Iris pigment epithelial cell (primary cell): ENCODE measurements at regions not wholly inside any gene's neighbourhood (a gene's known extent, or its start where the extent isn't known, plus 50 kb on each side); places are given as distances from the start of the nearest gene placed in this dataset.

ENCODE experiments used
- DNase-seq: peaks from one replicate; pipeline ENCODE4 v3.0.0-alpha.2; 2011; ENCODE audit warnings: low read depth

GRCh38 chr1:4586611-4587160, 67.7 kb upstream of the AJAP1 start:
- DNase-seq, result no peak

- no peak for DNase-seq
Observed at GRCh38 chr1:4587721-4588120, 66.7 kb upstream of the AJAP1 start.

DNA sequence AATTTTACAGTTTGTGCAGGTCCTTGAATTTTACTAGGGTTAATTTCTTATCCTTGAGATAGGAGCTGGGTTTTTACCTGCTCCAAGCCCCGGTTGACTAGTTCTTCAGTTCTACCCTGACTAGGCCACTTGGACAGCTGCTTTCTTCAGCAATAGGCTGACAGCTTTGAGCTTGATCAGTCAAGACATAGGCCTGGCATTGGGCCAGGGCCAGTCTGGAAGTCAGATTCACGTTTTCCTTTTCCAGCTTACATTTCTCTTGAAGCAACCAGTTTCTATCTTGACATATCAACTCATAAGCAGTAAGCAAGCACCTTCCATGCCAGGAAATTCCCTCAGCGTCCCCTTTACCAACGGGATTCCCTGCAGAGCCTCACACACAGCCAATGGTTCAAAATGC, 63.7 kb upstream of the AJAP1 start:
- no peak for DNase-seq

GRCh38 chr1:4591926-4592325, 62.5 kb upstream of the AJAP1 start:
- DNase-seq, result no peak

GRCh38 chr1:4593106-4593505, 61.3 kb upstream of the AJAP1 start:
- no peak for DNase-seq

GRCh38 chr1:4594286-4594991, 60.0 kb upstream of the AJAP1 start:
- DNase-seq, result no peak

DNA sequence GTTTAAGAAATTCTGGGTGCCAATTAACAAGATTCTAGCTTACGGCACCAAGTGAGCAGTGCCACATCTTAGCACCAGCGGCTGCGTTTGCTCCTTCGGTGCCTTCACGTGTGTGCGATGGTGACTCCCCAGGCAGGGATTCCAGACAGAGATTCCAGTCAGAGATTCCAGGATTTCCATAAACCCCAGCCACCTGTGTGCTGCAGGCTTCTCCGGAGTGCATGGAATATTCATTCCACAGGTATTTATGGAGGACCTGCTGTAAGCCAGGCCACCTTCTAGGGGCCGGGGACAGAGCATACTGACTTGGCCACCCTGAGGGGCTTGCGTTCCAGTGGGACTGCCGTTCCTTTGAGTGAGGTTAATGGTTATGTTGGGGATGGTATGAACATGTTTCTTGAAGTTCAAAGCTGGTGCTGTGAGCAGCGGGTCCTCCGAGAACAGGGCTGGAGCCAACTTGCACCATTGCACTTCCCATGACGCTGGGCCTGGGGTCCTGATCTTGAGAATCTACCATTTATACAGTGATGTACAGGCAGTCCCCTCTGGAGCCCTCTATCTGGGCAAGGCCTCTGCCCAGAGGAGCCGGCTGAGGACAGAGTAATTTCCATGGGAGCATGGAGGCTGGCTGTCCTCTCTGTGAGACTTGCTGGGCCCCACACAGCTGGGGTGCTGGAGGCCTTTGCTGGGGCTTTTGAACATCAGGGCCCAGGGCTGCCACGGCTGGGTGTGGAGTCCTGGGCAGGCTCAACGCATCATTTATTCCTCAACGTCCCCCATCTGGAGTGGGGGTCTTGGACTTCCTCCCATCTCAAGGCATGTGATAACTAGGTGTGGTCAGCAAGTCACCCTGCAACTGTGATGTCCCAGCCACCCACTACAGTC, 58.8 kb upstream of the AJAP1 start:
- no peak for DNase-seq

DNA sequence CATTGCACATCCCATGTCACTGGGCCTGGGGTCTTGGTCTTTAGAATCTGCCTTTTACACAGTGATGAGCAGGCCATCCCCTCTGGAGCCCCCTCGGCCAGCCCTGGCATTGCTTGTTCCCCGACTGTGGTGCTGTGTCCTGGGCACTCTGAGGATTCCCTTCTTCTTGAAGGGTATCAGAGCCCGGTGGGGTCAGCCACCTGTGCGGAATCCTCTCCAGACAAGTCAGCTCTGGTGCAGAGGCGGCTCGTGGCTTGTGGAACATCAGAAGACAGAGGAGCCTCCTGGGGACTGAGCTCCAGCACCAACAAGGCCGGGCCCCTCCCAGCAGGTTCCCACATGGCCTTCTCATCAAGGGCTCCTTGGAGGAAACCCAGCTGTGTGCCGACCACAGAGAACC, 57.9 kb upstream of the AJAP1 start:
- DNase-seq, result no peak

GRCh38 chr1:4597020-4597419, 57.4 kb upstream of the AJAP1 start:
- DNase-seq, result no peak

GRCh38 chr1:4598561-4598960, 55.8 kb upstream of the AJAP1 start:
- DNase-seq, result no peak

- DNase-seq, result no peak
Observed at GRCh38 chr1:4599521-4599920, 54.9 kb upstream of the AJAP1 start.

- no peak for DNase-seq
Observed at GRCh38 chr1:4599951-4600481, 54.4 kb upstream of the AJAP1 start.

- DNase-seq, result no peak
Observed at GRCh38 chr1:4600615-4601460, 53.6 kb upstream of the AJAP1 start.

- DNase-seq, result no peak
Observed at GRCh38 chr1:4601941-4602340, 52.5 kb upstream of the AJAP1 start.

- DNase-seq, result no peak
Observed at GRCh38 chr1:4602462-4603294, 51.7 kb upstream of the AJAP1 start.

- no peak for DNase-seq
Observed at GRCh38 chr1:4603295-4604110, 50.9 kb upstream of the AJAP1 start.
